ENCODE measurements at regions not wholly inside any gene's neighbourhood (a gene's known extent, or its start where the extent isn't known, plus 50 kb on each side); places are given as distances from the start of the nearest gene placed in this dataset.

DNA sequence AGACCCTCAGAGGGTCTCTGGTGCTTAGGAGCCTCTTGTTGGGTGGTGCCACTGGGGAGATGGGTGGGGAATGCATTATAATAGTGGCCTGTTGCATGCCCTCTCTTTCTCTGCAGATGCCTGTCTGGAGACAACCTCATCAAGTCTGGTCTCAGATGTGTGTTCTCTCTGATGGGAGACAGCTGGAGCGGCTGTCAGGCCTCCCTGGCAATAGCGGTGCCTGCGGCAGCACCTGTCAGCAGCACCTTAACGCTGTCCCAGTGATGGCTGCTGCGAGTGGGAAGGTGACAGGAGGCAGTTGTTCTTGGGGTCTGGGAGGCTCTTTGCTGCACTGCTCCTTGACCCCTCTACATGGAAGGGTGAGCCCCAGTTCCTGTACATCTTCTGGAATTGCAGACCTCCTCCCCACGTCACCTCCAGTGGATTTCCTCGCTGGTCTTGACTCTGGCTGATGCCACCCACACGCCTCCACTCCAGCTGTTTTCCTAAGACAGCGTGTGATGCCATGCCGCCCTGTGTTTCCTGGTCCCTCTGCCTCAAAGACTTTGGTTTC, 63.3 kb upstream of the BLCAP start:
- no peak for DNase-seq (ENCODE audit: extremely low spot score, unreplicated experiment)
- Mint-ChIP-seq H3K27me3 (peaks cover 28% of the 10 kb centered on the region), H3K27ac (no peak overlapping the region), H3K4me1 (ENCODE audit: unreplicated experiment) (no peaks in the 10 kb centered on the region), H3K9me3 (no peaks in the 10 kb centered on the region), H3K36me3 (no peaks in the 10 kb centered on the region), H3K4me3 (no peak overlapping the region)
- TF ChIP-seq, protein P1, sequence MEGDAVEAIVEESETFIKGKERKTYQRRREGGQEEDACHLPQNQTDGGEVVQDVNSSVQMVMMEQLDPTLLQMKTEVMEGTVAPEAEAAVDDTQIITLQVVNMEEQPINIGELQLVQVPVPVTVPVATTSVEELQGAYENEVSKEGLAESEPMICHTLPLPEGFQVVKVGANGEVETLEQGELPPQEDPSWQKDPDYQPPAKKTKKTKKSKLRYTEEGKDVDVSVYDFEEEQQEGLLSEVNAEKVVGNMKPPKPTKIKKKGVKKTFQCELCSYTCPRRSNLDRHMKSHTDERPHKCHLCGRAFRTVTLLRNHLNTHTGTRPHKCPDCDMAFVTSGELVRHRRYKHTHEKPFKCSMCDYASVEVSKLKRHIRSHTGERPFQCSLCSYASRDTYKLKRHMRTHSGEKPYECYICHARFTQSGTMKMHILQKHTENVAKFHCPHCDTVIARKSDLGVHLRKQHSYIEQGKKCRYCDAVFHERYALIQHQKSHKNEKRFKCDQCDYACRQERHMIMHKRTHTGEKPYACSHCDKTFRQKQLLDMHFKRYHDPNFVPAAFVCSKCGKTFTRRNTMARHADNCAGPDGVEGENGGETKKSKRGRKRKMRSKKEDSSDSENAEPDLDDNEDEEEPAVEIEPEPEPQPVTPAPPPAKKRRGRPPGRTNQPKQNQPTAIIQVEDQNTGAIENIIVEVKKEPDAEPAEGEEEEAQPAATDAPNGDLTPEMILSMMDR (conservative IDR thresholded peaks at IDR 0.05) = no peak

DNA sequence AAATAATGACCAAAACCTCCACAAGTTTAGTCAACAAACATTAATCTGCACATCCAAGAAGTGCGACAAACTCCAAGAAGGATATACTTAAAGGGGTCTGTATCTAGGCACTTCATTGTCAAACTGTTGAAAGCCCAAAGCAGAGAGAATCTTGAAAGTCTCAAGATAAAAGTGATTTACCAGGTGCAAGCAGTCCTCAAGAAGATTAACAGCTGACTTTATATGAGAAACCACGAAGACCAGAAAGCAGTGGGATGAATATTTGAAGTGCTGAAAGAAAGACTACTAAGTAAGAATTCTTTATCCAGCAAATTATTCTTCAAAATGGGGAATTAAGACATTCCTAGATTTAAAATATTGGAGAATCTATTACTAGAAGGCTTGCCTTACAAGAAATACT, 58.4 kb upstream of the BLCAP start:
- Mint-ChIP-seq H3K9me3 (no peaks in the 10 kb centered on the region), H3K36me3 (no peaks in the 10 kb centered on the region), H3K4me1 (ENCODE audit: unreplicated experiment) (no peaks in the 10 kb centered on the region), H3K27me3 (peaks cover 27% of the 10 kb centered on the region), H3K4me3 (no peak overlapping the region), H3K27ac (no peak overlapping the region)
- no peak for DNase-seq (ENCODE audit: extremely low spot score, unreplicated experiment)
- TF ChIP-seq, protein P1 (conservative IDR thresholded peaks at IDR 0.05) = no peak

DNA sequence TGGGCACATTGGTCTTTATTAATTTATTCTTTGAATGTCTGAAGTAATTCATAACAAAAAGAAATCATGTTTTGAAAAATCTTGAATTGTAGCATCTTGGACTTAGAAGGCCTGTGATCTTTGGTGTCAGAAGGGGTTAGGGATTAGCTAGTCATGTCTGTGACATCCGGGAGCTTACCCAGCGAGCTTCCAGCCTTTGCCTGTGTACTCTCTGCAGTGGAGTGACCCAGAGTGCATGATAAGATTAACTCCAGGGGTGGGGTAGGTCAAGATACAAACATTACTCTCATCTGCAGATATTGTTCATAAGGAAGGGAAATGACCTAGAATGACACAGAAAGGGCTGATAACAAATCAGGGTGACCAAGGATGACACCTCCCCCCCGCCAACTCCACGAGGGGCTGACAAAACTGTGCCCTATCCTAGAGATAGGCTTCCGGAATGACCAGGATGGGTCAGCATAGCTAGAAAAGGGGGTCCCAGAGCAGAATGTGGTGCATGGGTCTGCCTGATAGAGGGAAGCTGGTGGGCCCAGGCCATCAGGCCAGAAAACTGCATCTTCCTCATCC, 56.6 kb upstream of the BLCAP start:
- Mint-ChIP-seq H3K9me3 (no peaks in the 10 kb centered on the region), H3K27ac (no peak overlapping the region), H3K4me1 (ENCODE audit: unreplicated experiment) (no peaks in the 10 kb centered on the region), H3K4me3 (no peak overlapping the region), H3K27me3 (peaks cover 34% of the 10 kb centered on the region), H3K36me3 (no peaks in the 10 kb centered on the region)
- no peak for DNase-seq (ENCODE audit: extremely low spot score, unreplicated experiment)
- TF ChIP-seq, protein P1 (conservative IDR thresholded peaks at IDR 0.05) = no peak

DNA sequence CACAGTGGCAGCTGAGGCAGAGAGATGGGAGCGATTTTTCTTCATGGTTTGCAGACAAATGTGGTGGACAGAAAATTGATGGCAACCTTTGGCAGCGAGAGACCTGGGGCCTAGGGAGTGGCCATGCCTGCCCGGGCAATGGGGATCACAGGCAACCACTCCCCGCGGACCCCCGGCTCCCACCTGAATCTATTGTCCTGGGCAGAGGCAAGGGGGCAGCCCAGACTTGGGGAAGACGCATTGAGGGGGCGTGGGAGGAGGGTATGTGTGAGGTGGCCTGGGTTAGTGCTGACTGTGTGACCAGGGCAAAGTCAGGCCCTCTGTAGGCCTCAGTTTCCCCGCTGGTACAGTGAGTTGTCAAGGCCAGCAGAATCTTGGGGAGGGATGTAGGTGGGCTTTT, 53.6 kb upstream of the BLCAP start:
- no peak overlapping the region for H3K4me3 Mint-ChIP-seq
- H3K36me3 Mint-ChIP-seq = no peaks in the 10 kb centered on the region
- peaks cover 44% of the 10 kb centered on the region for H3K27me3 Mint-ChIP-seq
- TF ChIP-seq, protein P1 (conservative IDR thresholded peaks at IDR 0.05) = no peak
- no peak overlapping the region for H3K27ac Mint-ChIP-seq
- DNase-seq (ENCODE audit: extremely low spot score, unreplicated experiment) = no peak
- H3K9me3 Mint-ChIP-seq = no peaks in the 10 kb centered on the region
- no peaks in the 10 kb centered on the region for H3K4me1 Mint-ChIP-seq (ENCODE audit: unreplicated experiment)

DNA sequence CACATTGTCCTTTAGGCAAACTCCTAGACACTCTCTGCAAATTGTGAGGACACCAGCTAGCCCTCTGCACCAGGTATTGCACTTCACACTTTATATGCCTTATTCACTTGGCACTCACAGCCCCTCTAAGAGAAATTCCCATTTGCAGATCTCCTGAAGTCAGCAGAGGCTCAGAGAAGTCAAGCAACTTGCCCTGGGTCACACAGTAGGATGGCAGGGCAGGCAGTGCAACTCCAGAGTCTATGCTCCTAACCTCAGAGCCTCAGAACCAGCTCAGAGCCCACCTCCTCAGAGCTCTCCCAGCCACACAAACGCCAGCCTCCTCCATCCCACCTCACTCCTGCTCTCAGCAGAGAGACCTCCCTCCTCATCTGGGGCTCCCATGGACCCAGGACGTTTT, 52.4 kb upstream of the BLCAP start:
- Mint-ChIP-seq H3K27ac (no peak overlapping the region), H3K36me3 (no peaks in the 10 kb centered on the region), H3K4me1 (ENCODE audit: unreplicated experiment) (no peaks in the 10 kb centered on the region), H3K9me3 (no peaks in the 10 kb centered on the region), H3K4me3 (no peak overlapping the region), H3K27me3 (peaks cover 34% of the 10 kb centered on the region)
- no peak for DNase-seq (ENCODE audit: extremely low spot score, unreplicated experiment)
- TF ChIP-seq, protein P1 (conservative IDR thresholded peaks at IDR 0.05) = no peak

Measured in type B pancreatic cell (in vitro differentiated cells).